GM18502 (cell line): ENCODE measurements at regions not wholly inside any gene's neighbourhood (a gene's known extent, or its start where the extent isn't known, plus 50 kb on each side); places are given as distances from the start of the nearest gene placed in this dataset.

Source experiments
- ATAC-seq: cut with Tn5 transposase; IDR thresholded peaks from one replicate; pipeline ENCODE4 v1.9.1; 2021; ENCODE audit warnings: mild to moderate bottlenecking; ENCODE audit not compliant: unreplicated experiment, poor library complexity

DNA sequence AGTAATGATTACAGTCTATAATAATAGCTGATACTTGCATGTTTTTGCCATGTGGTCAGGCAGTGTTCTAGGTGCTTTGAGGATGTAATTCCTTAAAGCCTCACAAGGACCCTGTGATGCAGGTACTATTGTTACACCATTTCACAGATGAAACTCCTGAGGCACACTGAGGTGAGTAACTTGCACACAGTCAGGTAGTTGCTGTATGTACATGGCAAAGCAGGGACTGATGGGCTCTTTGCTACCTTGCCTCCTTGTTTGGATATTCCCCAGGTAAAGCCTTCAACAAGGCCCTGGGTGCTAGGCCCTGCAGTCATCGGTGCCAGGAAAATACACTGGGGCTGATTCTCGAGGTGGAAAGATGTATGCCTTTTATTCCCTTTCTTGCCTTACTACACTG, 317.5 kb downstream of the CXCL12 start:
- no peak for ATAC-seq

- ATAC-seq, result no peak
Measured at GRCh38 chr10:44066527-44067255, 318.2 kb downstream of the CXCL12 start.

DNA sequence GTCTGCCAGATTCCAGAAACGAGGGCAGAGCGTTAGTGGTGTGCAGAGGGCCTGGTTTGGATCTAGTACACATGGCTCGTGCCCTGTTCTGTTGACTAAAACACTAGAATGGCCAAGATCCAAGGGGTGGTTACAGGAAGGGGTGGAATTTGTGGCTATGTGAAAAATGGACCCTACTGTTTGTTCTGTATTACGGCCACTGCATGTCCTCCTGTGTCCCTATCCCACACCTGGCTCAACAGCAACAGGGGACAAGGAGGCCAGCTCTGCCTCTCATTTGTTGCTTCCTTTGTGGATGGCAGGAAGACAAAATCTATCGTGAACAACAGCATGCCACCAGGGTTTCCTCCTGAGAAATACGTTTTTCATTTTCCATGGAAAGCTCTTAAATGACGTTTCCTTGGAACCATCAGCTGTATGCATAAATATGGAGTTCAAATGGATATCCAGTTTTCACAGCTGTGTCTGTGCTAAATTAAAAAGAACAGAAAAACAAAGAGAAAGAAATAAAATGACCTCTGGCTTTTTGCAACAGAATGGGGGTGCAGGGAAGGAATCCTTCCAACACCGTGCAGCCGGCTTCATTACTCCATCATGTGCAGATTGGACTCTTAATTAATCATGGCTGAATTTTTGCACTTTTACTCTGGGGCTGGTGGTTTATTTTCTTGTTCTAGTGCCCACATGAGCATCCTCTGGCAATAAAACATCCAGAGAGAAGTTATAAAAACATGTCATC, 318.9 kb downstream of the CXCL12 start:
- ATAC-seq, result no peak

GRCh38 chr10:44064987-44065787, 319.7 kb downstream of the CXCL12 start:
- no peak for ATAC-seq

DNA sequence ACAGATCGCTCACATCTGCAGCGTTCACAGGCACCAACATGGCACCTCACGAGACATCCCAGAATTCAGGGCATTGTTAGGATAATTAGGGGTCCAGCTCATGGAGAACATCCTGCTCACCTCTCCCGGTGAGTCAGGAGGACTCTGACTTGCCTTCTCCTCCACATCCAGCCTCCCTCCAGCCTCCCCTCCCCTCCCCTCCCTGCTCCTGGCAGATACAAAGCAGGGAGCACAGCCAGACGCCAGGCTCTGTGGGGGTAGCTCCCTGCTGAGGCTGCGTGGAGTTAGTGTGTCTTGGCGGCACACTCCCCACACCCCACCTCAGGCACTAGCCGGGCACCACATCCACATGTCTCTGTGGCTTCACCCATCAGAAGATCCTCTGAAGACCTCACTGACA, 320.6 kb downstream of the CXCL12 start:
- no peak for ATAC-seq

- ATAC-seq, result no peak
Measured at GRCh38 chr10:44063686-44064085, 321.2 kb downstream of the CXCL12 start.

DNA sequence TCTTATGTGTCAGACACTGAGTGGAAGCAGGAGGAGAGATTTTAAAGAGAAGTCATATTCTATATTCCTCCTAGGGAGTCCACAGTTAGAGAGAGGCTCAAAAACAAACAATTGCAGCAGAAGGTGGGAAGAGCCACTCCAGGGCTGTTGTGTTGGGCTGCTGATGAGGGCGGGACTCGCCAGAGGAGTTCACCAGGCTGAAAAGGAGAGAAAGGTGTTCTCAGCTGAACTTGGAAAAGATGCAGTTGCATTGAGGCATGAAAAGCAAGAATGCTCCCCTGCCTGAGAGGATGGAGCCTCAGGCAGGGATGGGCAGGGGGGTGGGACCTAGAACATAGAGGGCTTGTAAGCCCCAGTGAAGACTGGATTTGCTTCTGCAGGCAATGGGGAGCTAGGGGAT, 324.2 kb downstream of the CXCL12 start:
- no peak for ATAC-seq

GRCh38 chr10:44060221-44060620, 324.7 kb downstream of the CXCL12 start:
- ATAC-seq, result no peak

- ATAC-seq, result no peak
Measured at GRCh38 chr10:44058259-44058658, 326.6 kb downstream of the CXCL12 start.

- ATAC-seq, result no peak
Measured at GRCh38 chr10:44056967-44057805, 327.7 kb downstream of the CXCL12 start.

- no peak for ATAC-seq
Measured at GRCh38 chr10:44056206-44056605, 328.7 kb downstream of the CXCL12 start.

- ATAC-seq, result no peak
Measured at GRCh38 chr10:44054046-44054445, 330.9 kb downstream of the CXCL12 start.

DNA sequence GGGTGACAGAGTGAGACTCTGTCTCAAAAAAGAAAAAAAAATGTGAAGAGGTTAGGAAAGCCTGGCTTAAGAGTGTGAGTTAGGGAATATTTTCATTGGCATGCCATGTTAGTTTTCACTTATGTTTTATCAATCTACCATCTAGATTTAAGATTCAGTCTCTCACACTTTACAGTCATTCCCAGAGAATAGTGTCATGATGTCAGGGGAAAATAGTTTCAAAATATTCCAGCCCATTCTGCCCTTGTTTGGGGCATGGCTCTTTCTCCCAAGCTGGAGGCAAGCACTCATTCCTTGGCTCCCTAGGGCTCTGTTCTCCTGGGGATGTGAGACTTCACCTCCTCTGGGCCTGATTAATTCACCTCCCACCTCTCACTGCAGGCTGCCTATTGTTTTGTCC, 331.5 kb downstream of the CXCL12 start:
- ATAC-seq, result no peak

GRCh38 chr10:44051584-44052385, 333.1 kb downstream of the CXCL12 start:
- no peak for ATAC-seq

- no peak for ATAC-seq
Measured at GRCh38 chr10:44051091-44051490, 333.8 kb downstream of the CXCL12 start.

GRCh38 chr10:44049301-44050015, 335.4 kb downstream of the CXCL12 start:
- no peak for ATAC-seq

DNA sequence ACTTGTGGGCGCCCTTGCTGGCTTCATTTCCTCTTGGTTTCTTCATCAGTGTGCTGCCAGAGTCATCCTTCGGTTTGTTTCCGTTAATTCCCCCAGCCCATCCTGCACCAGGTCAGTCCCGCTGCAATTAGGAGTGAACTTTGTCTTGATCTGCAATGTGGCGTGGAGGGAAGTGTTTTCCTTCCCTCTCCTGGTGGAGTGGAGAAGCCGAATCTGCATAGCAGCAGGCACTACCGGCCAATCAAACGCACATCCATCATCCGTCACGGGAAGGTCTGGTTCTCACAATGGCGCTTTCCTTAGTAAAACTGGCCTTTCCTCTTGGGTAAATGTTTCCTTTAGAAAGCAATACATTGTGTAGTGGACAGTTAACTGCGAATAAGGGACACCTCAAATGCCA, 337.5 kb downstream of the CXCL12 start:
- no peak for ATAC-seq

DNA sequence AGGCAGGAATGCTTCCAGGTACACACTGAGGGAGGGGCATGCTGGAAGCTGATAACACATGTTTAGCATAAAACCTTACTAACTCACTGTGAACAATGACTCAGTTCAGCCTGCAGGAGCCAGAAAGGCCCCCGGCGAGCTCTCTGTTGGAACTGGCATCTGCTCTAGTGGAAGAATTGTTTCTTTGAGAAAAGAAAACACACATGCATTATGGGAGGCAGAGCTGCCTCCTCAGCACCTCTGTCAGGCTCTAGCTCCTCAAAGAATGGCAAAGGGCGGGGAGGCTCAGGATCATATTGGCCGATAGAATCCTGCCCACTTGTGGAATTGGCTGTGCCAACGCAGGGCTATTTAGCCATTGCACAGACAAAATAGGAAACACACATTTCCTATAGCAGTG, 338.3 kb downstream of the CXCL12 start:
- ATAC-seq, result no peak

- ATAC-seq, result no peak
Measured at GRCh38 chr10:44045020-44045419, 339.9 kb downstream of the CXCL12 start.
